Lower leg skin (tissue), 4 donors: ENCODE measurements at regions not wholly inside any gene's neighbourhood (a gene's known extent, or its start where the extent isn't known, plus 50 kb on each side); places are given as distances from the start of the nearest gene placed in this dataset.
"Not testable (repeated sequence)": the region's sequence is repeated elsewhere in the genome, so short reads cannot be mapped to it uniquely, and the experiment has no call there.

Source experiments
- DNase-seq, 2 donors: peaks; one replicate each; pipeline ENCODE4 v3.0.0-alpha.2; 2019; ENCODE audit warnings: low spot score in 2 of 2
- H3K4me3 ChIP-seq: fragments of 200-600 bp; sonication (generic); 2 replicates; pipeline ENCODE4 v1.5.1; 2017; ENCODE audit warnings: mild to moderate bottlenecking, low read depth; ENCODE audit not compliant: poor library complexity, severe bottlenecking
- POLR2A ChIP-seq, 2 donors: fragments of 450-650 bp; IDR thresholded peaks; one replicate each; pipeline ENCODE4 v1.6.1; 2016 to 2017; ENCODE audit warnings: antibody characterized with exemption in 2 of 2, mild to moderate bottlenecking in 1 of 2, moderate library complexity in 1 of 2
- WGBS, 2 donors: methylation state at CpG; one replicate each; pipeline ENCODE4 v1.1.5; 2018; 5-methylcytosine and 5-hydroxymethylcytosine counted together
- intact Hi-C: fragments of 100-400 bp; cut with DNase I; formaldehyde crosslinking; loops from one replicate; pipeline ENCODE4 v1.15.0; 2023; ENCODE audit warnings: low total_unique reads
- TF ChIP-seq, protein P1 (sequence below), 3 donors: fragments of 450-650 bp; IDR thresholded peaks; one replicate each; pipeline ENCODE4 v1.5.1; 2016; ENCODE audit warnings: antibody characterized with exemption in 3 of 3, mild to moderate bottlenecking in 3 of 3, moderate library complexity in 2 of 3

DNA sequence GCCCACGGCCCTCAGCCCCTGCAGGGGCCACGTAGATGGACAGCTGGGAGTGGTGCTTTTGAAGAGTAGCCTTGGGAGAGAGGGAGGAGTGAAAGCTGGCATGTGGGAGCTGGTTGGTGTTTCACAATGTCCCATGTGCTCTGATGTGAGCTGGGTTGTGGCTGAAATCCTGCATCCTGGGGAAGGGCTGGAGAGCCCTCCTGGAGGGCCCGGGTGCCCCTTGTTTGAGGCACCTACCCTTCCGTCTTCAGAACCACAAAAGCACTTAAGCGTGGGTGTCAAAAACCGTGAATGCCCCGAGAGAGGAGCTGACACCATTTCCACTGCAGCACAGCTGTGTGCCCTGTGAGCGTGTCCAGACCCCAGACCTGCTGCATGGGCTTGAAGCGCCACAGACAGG lies 199.1 kb upstream of the ZNF618 start:
- no peak for DNase-seq
- no peak overlapping the region for H3K4me3 ChIP-seq
- TF ChIP-seq, protein P1, sequence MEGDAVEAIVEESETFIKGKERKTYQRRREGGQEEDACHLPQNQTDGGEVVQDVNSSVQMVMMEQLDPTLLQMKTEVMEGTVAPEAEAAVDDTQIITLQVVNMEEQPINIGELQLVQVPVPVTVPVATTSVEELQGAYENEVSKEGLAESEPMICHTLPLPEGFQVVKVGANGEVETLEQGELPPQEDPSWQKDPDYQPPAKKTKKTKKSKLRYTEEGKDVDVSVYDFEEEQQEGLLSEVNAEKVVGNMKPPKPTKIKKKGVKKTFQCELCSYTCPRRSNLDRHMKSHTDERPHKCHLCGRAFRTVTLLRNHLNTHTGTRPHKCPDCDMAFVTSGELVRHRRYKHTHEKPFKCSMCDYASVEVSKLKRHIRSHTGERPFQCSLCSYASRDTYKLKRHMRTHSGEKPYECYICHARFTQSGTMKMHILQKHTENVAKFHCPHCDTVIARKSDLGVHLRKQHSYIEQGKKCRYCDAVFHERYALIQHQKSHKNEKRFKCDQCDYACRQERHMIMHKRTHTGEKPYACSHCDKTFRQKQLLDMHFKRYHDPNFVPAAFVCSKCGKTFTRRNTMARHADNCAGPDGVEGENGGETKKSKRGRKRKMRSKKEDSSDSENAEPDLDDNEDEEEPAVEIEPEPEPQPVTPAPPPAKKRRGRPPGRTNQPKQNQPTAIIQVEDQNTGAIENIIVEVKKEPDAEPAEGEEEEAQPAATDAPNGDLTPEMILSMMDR (IDR thresholded peaks at IDR 0.05) = no peak
- no peak for TF ChIP-seq POLR2A (IDR thresholded peaks at IDR 0.05)
- intact Hi-C loops = no loop called here
- WGBS, 2 donors = 73 to 81% methylated on average over 9 of the region's 9 CpGs

DNA sequence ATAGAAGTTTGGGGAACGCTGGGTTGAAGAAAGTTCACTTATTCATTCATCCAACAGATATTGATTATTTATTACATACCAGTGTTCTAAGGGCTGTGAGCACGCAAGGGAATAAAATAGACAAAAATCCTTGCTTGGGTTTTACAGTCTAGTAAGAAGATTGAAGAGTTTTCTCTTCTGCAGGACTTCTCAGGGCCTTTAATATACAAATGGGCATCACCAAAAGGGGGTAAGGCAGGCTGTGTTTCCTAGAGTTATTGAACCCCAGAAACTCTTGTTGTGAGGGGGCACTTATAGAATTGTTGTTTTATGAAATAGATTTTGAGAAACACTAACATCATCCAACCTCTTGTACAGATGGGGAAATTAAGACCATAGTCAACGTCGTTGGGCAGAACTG lies 198.5 kb upstream of the ZNF618 start:
- no peak overlapping the region for H3K4me3 ChIP-seq
- TF ChIP-seq, protein P1 (IDR thresholded peaks at IDR 0.05) = no peak
- no peak for TF ChIP-seq POLR2A (IDR thresholded peaks at IDR 0.05)
- no peak for DNase-seq
- 76 to 81% methylated on average over 4 of the region's 4 CpGs for WGBS, 2 donors
- intact Hi-C loops = no loop called here

DNA sequence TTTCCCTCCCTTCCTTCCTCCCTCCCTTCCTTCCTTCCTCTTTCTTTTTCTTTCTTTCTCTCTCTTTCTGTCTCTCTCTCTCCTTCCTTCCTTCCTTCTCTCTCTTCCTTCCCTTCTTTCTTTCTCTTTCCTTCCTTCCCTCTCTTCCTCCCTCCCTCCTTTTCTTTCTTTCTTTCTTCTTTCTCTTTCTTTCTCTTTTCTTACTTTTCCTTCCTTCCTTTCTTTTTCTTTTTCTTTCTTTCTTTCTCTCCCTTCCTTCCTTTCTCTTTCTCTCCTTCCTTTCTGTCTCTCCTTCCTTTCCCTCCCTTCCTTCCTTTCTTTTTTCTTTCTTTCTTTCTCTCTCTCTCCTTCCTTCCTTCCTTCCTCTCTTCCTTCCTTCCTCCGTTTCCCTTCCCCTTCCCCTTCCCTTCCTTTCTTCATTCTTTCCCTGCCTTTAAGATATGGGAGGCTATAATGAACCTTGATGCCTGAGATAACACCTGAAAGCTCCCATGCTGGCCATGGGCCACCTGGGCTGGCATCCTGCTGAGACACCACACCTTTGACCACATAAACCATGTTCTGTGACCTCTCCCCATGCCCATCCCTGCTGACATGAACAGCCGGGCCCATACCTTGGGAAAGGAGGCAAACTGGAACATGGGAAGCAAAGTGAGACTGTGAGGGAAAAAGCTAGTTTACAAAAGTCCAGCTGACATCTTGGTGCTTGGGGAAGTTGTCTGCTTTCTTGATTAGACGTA lies 197.8 kb upstream of the ZNF618 start:
- 76 to 85% methylated on average over 3 of the region's 3 CpGs for WGBS, 2 donors
- TF ChIP-seq POLR2A (IDR thresholded peaks at IDR 0.05) = no peak
- TF ChIP-seq, protein P1 (IDR thresholded peaks at IDR 0.05) = no peak
- DNase-seq = no peak
- H3K4me3 ChIP-seq = no peak overlapping the region
- intact Hi-C loops = no loop called here

DNA sequence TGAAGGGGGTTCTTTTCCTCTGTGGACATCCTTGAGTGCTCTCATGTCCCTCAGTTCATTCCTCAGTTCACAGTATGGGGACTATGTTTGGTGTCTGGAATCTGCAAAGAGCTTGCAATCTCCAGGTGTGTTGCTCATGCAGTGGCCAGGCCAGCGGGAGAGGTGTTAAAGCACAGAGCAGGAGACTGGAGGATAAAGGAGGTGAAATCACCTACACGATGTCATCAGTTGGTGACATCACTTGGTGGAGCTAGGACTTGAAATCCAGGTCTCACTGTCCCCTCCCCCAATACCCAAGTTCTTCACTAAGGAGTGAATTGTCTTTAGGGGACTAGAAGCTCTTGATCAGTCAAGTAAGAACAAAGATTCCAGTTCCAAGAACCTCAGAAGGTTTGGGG lies 197.3 kb upstream of the ZNF618 start:
- H3K4me3 ChIP-seq = no peak overlapping the region
- no peak for TF ChIP-seq POLR2A (IDR thresholded peaks at IDR 0.05)
- intact Hi-C loops = no loop called here
- no peak for DNase-seq
- WGBS, 2 donors = 82 to 87% methylated on average over 2 of the region's 2 CpGs

DNA sequence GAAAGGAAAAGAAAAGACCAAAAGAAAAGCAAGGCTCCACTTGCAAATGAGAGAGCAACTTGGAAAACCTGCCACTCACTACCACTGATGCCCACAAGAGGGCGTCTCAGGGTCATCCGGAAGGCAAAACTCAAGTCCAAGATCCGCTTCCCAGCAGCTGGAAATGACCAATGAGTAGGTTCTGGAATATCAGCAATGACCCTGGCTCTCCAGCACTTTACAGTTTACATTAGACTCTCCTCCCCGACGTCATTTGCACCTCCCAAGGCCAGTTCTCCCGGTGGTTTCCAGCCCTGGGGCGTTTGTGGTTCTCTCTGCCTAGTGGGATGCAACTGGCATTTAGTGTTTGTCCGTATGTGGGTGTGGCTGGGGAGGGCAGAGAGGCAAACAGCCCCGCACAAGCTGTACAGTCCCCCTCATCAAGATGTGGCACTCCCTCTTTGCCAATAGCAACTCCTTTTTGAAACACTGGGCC lies 193.8 kb upstream of the ZNF618 start:
- WGBS, 2 donors = 16% methylated on average over 9 of the region's 9 CpGs
- no peak for TF ChIP-seq POLR2A (IDR thresholded peaks at IDR 0.05)
- TF ChIP-seq, protein P1 (IDR thresholded peaks at IDR 0.05) = peak in 1 of 3 donors; percentile 44
- peak; percentile 68 to 94 for DNase-seq
- intact Hi-C loops = no loop called here
- no peak overlapping the region for H3K4me3 ChIP-seq

DNA sequence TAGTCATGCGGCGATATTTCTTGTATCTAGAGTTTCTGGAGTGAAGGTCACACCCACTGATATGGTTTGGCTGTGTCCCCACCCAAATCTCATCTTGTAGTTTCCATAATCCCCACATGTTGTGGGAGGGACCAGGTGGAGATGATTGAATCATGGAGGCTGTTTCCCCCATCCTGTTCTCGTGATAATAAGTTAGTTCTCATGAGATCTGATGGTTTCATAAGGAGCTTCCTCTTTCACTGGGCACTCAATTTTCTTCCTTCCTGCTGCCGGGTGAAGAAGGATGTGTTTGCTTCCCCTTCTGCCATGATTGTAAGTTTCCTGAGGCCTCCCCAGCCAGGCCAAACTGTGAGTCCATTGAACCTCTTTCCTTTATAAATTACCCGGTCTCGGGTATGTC lies 190.5 kb upstream of the ZNF618 start:
- 78 to 81% methylated on average over 6 of the region's 6 CpGs for WGBS, 2 donors
- intact Hi-C loops, H3K4me3 ChIP-seq, DNase-seq: not testable (repeated sequence)
